Endothelial cell of umbilical vein (primary cell): ENCODE measurements at regions not wholly inside any gene's neighbourhood (a gene's known extent, or its start where the extent isn't known, plus 50 kb on each side); places are given as distances from the start of the nearest gene placed in this dataset.

Experiments
- BruUV-seq: library from RNA; stranded (reverse); fragments of 400-500 nt; replicated peaks from 2 replicates; lab custom pipeline; 2021; lab: Mats Ljungman, UMichigan
- CTCF ChIA-PET: fragments of 300-600, 350-600 bp; sonication (Branson Sonifier 250); formaldehyde crosslinking; loops from one replicate; lab custom pipeline; 2021; ENCODE audit warnings: antibody characterized with exemption, inconsistent platforms; lab: Charles Lee
- POLR2A ChIA-PET: fragments of 300-600, 350-600 bp; sonication (Branson Sonifier 250); formaldehyde crosslinking; loops from one replicate; lab custom pipeline; 2021; ENCODE audit warnings: antibody characterized with exemption, inconsistent platforms; lab: Charles Lee
- DNase-seq: peaks from one replicate; pipeline ENCODE4 v3.0.0-alpha.2; 2011; ENCODE audit warnings: low read depth, low spot score
- FAIRE-seq: peaks from 2 replicates; lab custom pipeline; 2011; peaks lifted over from hg19 to GRCh38; lab: Jason Lieb, UNC
- H2AFZ ChIP-seq: 2 replicates; pipeline ENCODE4 v1.6.0; 2012; ENCODE audit warnings: low read depth, low read length, control low read depth, inconsistent platforms
- H3K27ac ChIP-seq: 2 replicates; pipeline ENCODE4 v1.5.1; 2011; ENCODE audit warnings: low read depth, mild to moderate bottlenecking, control low read depth, low read length, moderate library complexity; ENCODE audit not compliant: insufficient read depth
- H3K27me3 ChIP-seq, 2 experiments: 2 replicates each; pipeline versions ENCODE4 v1.6.0 to v1.6.1; 2011; ENCODE audit warnings: low read length in 2 of 2, mixed read lengths in 1 of 2; ENCODE audit not compliant: control insufficient read depth in 2 of 2, insufficient read depth in 2 of 2
- H3K36me3 ChIP-seq, 2 experiments: 2 replicates in 1 of 2; 3 replicates in 1 of 2; pipeline ENCODE4 v1.5.1; 2011; ENCODE audit warnings: low read length in 2 of 2, mild to moderate bottlenecking in 1 of 2, moderate library complexity in 1 of 2; ENCODE audit not compliant: control insufficient read depth in 2 of 2, insufficient read depth in 2 of 2; ENCODE audit errors: extremely low read depth in 1 of 2
- H3K4me1 ChIP-seq: 3 replicates; pipeline ENCODE4 v1.5.1; 2011; ENCODE audit warnings: mild to moderate bottlenecking, low read length; ENCODE audit not compliant: control insufficient read depth, insufficient read depth; ENCODE audit errors: extremely low read depth
- H3K4me2 ChIP-seq: 2 replicates; pipeline ENCODE4 v1.6.1; 2011; ENCODE audit warnings: low read length, control low read depth, mixed read lengths; ENCODE audit not compliant: insufficient read depth
- H3K4me3 ChIP-seq, 3 experiments: fragments of 200-600 bp in 1 of 3; sonication (generic), shearing (Covaris generic) in 1 of 3; replicated peaks in 1 of 3; 2 replicates each; pipeline ENCODE4 v1.5.1; 2011 to 2016; ENCODE audit warnings: control low read depth in 3 of 3, low read length in 3 of 3, mild to moderate bottlenecking in 2 of 3, inconsistent platforms in 1 of 3, low read depth in 1 of 3, moderate library complexity in 1 of 3; ENCODE audit not compliant: insufficient read depth in 1 of 3
- H3K79me2 ChIP-seq: 2 replicates; pipeline ENCODE4 v1.6.0; 2012; ENCODE audit warnings: low read length, inconsistent platforms; ENCODE audit not compliant: control insufficient read depth, insufficient read depth
- H3K9ac ChIP-seq: replicated peaks from 2 replicates; pipeline ENCODE3; 2011; ENCODE audit warnings: low read length, control low read depth; ENCODE audit not compliant: insufficient read depth; ENCODE audit errors: extremely low read depth
- H3K9me1 ChIP-seq: replicated peaks from 3 replicates; pipeline ENCODE4 v1.6.0; 2011; ENCODE audit warnings: mild to moderate bottlenecking, low read length; ENCODE audit not compliant: control insufficient read depth, insufficient read depth; ENCODE audit errors: extremely low read depth
- H3K9me3 ChIP-seq: replicated peaks from 2 replicates; pipeline ENCODE4 v1.5.1; 2012; ENCODE audit warnings: low read length, inconsistent platforms; ENCODE audit not compliant: control insufficient read depth, insufficient read depth
- H4K20me1 ChIP-seq: replicated peaks from 2 replicates; pipeline ENCODE3; 2011; ENCODE audit warnings: mild to moderate bottlenecking, low read length; ENCODE audit not compliant: control insufficient read depth, insufficient read depth; ENCODE audit errors: extremely low read depth
- CTCF ChIP-seq, 2 donors: IDR thresholded peaks; 1 replicate in 1 of 2; 2 replicates in 1 of 2; pipeline ENCODE4 v1.5.1; 2011; ENCODE audit warnings: low read length in 2 of 2, mild to moderate bottlenecking in 2 of 2, moderate library complexity in 2 of 2, control low read depth in 1 of 2, inconsistent platforms in 1 of 2, low read depth in 1 of 2; ENCODE audit not compliant: insufficient read depth in 1 of 2; ENCODE audit errors: extremely low read depth in 1 of 2
- EZH2 ChIP-seq: IDR thresholded peaks from 2 replicates; pipeline ENCODE4 v1.6.1; 2012; ENCODE audit warnings: borderline replicate concordance, low read depth, mild to moderate bottlenecking, moderate library complexity, low read length, inconsistent platforms; ENCODE audit not compliant: severe bottlenecking
- FOS ChIP-seq: IDR thresholded peaks from 2 replicates; pipeline ENCODE4 v1.6.1; 2011; ENCODE audit warnings: mild to moderate bottlenecking, low read length, moderate library complexity, borderline replicate concordance; ENCODE audit not compliant: insufficient read depth
- GATA2 ChIP-seq: IDR thresholded peaks from 2 replicates; pipeline ENCODE4 v1.7.0; 2011; ENCODE audit warnings: low read depth, mild to moderate bottlenecking, moderate library complexity, mixed read lengths, low read length; ENCODE audit not compliant: insufficient read length, insufficient read depth
- MAX ChIP-seq: IDR thresholded peaks from 2 replicates; pipeline ENCODE4 v1.6.1; 2011; ENCODE audit not compliant: insufficient read depth, insufficient read length
- MYC ChIP-seq: IDR thresholded peaks from one replicate; pipeline ENCODE4 v1.6.1; 2011; ENCODE audit warnings: mild to moderate bottlenecking, low read depth, low read length
- POLR2AphosphoS5 ChIP-seq: IDR thresholded peaks from 2 replicates; pipeline ENCODE4 v1.6.1; 2012; ENCODE audit warnings: low read depth, mild to moderate bottlenecking, control low read depth, low read length, moderate library complexity; ENCODE audit not compliant: insufficient read depth
- dilution Hi-C: fragments of 300-500 bp; cut with MboI; formaldehyde crosslinking; loops from one replicate; pipeline ENCODE4 v1.15.0; 2019; ENCODE audit warnings: low sequenced_read_pairs; ENCODE audit not compliant: extremely low pct_ligation_motif_present
- intact Hi-C: fragments of 100-400 bp; cut with micrococcal nuclease; formaldehyde crosslinking; loops from one replicate; pipeline ENCODE4 v1.10.0; 2022

- FAIRE-seq (no peak), DNase-seq (no peak)
- Histone ChIP-seq H3K4me2 (no peak overlapping the region), H3K9ac (no peak overlapping the region), H3K4me3 (no peak overlapping the region), H3K27me3 (no peaks in the 10 kb centered on the region), H3K79me2 (no peaks in the 10 kb centered on the region), H3K36me3 (no peaks in the 10 kb centered on the region), H3K9me3 (no peaks in the 10 kb centered on the region), H4K20me1 (no peaks in the 10 kb centered on the region), H2AFZ (no peak overlapping the region), H3K4me1 (no peaks in the 10 kb centered on the region), H3K9me1 (no peaks in the 10 kb centered on the region), H3K27ac (no peak overlapping the region)
- ChIA-PET CTCF (no interaction called here), POLR2A (no interaction called here)
- TF ChIP-seq CTCF (IDR thresholded peaks at IDR 0.05; ENCODE audit: extremely low read depth in 1 of 2, insufficient read depth in 1 of 2, low read depth in 1 of 2, low read length in 2 of 2) (no peak), GATA2 (no peak), FOS (no peak), POLR2AphosphoS5 (no peak), MYC (no peak), EZH2 (no peak), MAX (no peak)
- dilution Hi-C loops (no loop called here), intact Hi-C loops (no loop called here)
- no TSS peak for BruUV-seq
These were observed 737.3 kb downstream of the BRINP1 start for GRCh38 chr9:118631956-118632355.
